Gastrocnemius medialis (tissue), 4 donors: ENCODE measurements at regions not wholly inside any gene's neighbourhood (a gene's known extent, or its start where the extent isn't known, plus 50 kb on each side); places are given as distances from the start of the nearest gene placed in this dataset.

ENCODE experiments used
- POLR2A ChIP-seq, 2 donors: fragments of 450-650 bp; IDR thresholded peaks; one replicate each; pipeline ENCODE4 v1.6.1; 2017; ENCODE audit warnings: antibody characterized with exemption in 2 of 2, mild to moderate bottlenecking in 2 of 2, moderate library complexity in 2 of 2
- TF ChIP-seq, protein P1 (sequence below), 5 experiments: fragments of 450-650 bp in 3 of 5; fragments of 200-600 bp in 2 of 5; sonication (generic) in 2 of 5; IDR thresholded peaks in 4 of 5; conservative IDR thresholded peaks in 1 of 5; 1 replicate in 4 of 5; 2 replicates in 1 of 5; pipeline ENCODE4 v1.5.1; 2016 to 2019; ENCODE audit warnings: antibody characterized with exemption in 5 of 5, mild to moderate bottlenecking in 3 of 5, moderate library complexity in 3 of 5

DNA sequence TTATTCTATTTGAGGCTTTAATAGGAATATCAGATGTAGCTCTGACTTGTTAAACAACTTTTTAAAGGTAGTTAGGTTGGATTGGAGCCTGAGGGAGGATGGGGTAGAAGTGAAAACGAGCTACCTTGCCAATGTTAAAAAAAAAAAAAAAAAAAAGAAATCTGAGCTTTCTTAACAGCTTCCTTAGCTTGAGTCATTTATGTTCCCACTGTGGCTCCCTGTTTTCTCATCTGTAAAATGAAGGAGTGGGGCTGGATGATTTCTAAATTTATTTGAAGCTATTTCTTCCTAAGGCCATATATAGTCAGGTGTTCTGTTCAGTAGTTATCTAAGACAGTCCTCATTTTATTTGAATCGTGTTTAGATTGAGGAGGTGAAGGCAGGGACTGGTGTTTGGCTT, 105.7 kb downstream of the EDEM1 start:
- TF ChIP-seq, protein P1, sequence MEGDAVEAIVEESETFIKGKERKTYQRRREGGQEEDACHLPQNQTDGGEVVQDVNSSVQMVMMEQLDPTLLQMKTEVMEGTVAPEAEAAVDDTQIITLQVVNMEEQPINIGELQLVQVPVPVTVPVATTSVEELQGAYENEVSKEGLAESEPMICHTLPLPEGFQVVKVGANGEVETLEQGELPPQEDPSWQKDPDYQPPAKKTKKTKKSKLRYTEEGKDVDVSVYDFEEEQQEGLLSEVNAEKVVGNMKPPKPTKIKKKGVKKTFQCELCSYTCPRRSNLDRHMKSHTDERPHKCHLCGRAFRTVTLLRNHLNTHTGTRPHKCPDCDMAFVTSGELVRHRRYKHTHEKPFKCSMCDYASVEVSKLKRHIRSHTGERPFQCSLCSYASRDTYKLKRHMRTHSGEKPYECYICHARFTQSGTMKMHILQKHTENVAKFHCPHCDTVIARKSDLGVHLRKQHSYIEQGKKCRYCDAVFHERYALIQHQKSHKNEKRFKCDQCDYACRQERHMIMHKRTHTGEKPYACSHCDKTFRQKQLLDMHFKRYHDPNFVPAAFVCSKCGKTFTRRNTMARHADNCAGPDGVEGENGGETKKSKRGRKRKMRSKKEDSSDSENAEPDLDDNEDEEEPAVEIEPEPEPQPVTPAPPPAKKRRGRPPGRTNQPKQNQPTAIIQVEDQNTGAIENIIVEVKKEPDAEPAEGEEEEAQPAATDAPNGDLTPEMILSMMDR (IDR thresholded peaks at IDR 0.05 in 4 of 5, conservative IDR thresholded peaks at IDR 0.05 in 1 of 5) = no peak
- TF ChIP-seq POLR2A (IDR thresholded peaks at IDR 0.05) = no peak
